ENCODE measurements at regions not wholly inside any gene's neighbourhood (a gene's known extent, or its start where the extent isn't known, plus 50 kb on each side); places are given as distances from the start of the nearest gene placed in this dataset.
A peak's percentile ranks its signal among the peaks of the same experiment; 100 is the strongest.

- no peak for DNase-seq
- intact Hi-C loops (cut with DNase I): no loop called here
Measured at GRCh38 chr12:66898700-66899469, 220.0 kb upstream of the GRIP1 start.

DNA sequence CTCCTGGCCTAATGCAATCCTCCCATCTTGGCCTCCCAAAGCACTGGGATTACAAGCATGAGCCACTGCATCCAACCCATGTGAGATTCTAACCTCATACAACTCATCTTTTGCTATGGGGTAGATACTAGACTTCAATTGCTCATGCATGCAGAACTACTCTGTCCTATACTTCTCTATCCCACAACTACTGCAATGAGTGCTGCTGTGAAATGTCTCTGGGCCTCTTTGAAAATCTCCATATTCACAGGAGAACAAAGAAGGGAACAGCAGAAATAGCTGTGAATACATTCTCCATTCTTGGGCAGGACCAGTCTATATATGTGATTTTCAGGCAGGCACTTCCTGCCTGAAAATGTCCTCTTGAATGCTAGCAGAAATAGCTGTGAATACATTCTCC is 220.7 kb upstream of the GRIP1 start:
- intact Hi-C loops (cut with DNase I): no loop called here
- no peak for DNase-seq

DNA sequence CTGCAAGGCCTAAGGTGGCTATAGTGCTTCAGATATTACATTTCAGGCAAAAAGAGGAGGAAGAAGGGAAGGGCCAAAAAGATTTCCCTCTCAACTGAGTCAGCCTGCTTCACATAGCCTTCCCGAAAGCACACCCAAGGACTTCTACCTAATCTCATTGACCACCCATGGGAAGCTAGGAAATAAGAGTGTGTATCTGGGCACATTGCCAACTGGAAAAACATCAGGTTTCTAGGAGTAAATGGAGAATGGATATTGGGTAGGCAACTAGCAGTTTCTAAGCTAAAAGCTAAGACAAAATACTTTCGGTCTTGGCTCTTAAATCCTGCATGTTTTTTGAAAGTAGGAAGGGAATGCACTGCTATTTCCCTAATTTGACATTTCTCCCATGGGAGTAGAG is 221.7 kb upstream of the GRIP1 start:
- no peak for DNase-seq
- intact Hi-C loops (cut with DNase I): no loop called here

GRCh38 chr12:66901138-66901932 is 222.5 kb upstream of the GRIP1 start:
- intact Hi-C loops (cut with DNase I): no loop called here
- DNase-seq: no peak

DNA sequence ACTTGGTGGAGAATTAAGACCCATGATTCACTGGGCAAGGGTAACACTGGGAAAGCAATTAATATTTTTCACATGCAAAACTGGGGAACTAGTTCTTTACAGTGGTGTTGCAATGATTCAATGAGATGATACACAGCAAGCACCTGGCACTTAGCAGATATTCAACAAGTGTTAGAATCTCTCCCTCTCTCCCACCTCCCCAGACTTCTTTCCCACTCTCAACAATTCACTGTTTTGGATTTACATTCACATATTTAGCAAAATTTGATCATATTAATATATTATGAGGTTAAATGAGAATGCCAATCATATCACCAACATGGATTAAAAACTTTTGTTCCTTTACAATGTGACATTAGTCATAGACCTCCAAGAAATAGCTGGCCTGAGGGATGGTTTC is 223.1 kb upstream of the GRIP1 start:
- intact Hi-C loops (cut with DNase I): no loop called here
- DNase-seq: no peak

DNA sequence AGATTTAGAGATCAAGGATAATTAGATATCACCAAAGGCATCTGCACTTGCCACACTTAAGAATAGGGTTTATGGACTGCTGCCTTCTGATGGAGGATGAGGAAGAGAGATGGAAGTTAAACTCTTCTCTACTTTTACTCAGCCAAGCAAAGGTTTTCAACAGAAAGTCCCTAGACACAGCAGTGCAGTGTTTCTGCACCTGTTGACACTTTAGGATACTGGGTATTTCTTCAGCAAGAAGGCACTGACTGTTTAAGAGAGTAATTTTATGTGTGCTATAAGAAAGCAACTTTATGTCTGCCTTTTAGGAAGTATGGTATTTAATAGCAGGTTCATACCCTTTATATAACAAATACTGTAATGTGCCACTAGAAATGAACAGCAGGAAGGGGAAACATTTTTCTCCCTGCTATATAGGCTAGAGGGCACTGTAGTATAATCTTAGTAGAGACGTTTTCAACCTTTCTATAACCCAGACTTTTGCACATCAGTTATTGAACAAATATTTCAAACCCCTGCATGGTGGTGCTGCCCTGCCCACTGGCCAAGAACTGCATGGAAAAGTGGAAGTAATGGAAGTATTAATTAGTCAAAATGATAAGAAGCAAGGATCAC is 225.0 kb upstream of the GRIP1 start:
- intact Hi-C loops (cut with DNase I): no loop called here
- no peak for DNase-seq

DNA sequence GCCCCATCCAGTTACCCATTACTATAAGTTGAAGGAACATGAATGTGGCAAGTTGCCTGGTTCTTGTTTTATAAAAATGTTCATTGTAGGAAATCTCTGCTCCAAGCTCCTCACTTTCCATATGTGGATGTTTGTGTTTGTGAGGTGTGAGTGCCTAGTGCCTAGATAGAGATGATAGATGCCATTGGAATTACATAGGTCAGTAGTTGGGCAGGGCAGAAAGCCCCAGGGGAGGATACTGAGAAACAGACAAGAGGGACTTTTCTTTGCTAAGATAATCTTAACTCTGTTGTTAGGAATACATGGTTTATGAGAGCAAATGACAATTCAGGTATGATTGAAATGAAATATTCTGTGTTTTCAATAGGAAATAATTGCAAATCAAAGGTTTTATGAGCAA is 226.3 kb upstream of the GRIP1 start:
- DNase-seq: no peak
- intact Hi-C loops (cut with DNase I): no loop called here

DNA sequence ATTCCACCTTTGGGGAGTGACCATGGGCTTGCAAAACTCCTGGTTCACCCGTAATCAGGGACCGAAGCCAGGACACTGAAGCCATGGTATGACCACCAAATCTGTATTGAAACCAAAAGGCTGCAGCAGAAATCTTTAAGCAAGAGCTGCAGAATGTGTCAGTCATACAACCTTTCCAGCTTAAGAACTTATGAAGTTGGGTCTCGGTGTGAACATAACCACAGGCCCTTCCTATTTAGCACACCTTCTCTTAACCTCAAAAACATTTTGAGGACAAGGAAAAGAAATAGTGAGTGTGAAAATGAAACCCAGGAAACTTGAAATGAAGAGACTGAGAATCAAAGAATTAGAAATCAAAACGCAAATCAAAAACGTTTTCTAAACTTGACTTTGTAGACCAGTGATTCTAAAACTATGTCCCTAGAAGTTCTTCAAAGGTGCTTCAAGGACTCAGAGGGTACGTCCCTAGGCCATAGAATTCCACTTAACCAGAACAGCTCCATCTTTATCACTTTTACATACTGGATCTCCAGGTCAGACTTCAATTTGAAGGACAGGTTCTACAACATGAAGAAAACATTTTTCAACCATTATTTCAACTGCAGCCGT is 231.6 kb upstream of the GRIP1 start:
- intact Hi-C loops (cut with DNase I): no loop called here
- no peak for DNase-seq

- intact Hi-C loops (cut with DNase I): no loop called here
- peak in 38 of 42 donors; percentile 18 to 82 (median 48) for DNase-seq
Measured at GRCh38 chr12:66915306-66915904, 236.5 kb upstream of the GRIP1 start.

GRCh38 chr12:66916189-66916588 is 237.3 kb upstream of the GRIP1 start:
- DNase-seq: peak in 2 of 42 donors; percentile 17 to 22
- intact Hi-C loops (cut with DNase I): no loop called here

GRCh38 chr12:66919466-66919865 is 240.6 kb upstream of the GRIP1 start:
- no peak for DNase-seq
- intact Hi-C loops (cut with DNase I): no loop called here

- DNase-seq: no peak
- intact Hi-C loops (cut with DNase I): no loop called here
Measured at GRCh38 chr12:66920205-66920604, 241.3 kb upstream of the GRIP1 start.

GRCh38 chr12:66921151-66921550 is 242.3 kb upstream of the GRIP1 start:
- intact Hi-C loops (cut with DNase I): no loop called here
- no peak for DNase-seq

- no peak for DNase-seq
- intact Hi-C loops (cut with DNase I): no loop called here
Measured at GRCh38 chr12:66925083-66925482, 246.2 kb upstream of the GRIP1 start.

- no peak for DNase-seq
- intact Hi-C loops (cut with DNase I): no loop called here
Measured at GRCh38 chr12:66929121-66929520, 250.2 kb upstream of the GRIP1 start.

- intact Hi-C loops (cut with DNase I): no loop called here
- DNase-seq: no peak
Measured at GRCh38 chr12:66931091-66931490, 252.2 kb upstream of the GRIP1 start.

DNA sequence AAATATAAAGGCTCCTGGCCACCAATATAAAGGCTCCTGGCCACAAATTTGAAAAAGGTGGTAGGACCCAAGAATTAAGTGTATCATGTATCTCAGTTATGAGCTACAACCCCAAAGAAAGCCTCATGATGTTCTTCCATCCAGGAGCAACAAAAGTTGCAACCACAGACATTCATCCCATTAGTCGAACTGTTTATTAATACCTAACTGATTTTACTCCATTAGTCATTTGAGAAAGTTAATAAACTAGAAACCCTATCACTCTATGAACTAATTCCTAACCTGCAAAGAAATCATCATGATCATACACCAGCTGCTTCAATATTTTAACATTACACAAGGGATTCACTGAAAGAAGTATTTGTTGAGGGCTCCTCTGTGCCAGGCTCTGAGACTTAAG is 253.2 kb upstream of the GRIP1 start:
- intact Hi-C loops (cut with DNase I): no loop called here
- DNase-seq: no peak

DNA sequence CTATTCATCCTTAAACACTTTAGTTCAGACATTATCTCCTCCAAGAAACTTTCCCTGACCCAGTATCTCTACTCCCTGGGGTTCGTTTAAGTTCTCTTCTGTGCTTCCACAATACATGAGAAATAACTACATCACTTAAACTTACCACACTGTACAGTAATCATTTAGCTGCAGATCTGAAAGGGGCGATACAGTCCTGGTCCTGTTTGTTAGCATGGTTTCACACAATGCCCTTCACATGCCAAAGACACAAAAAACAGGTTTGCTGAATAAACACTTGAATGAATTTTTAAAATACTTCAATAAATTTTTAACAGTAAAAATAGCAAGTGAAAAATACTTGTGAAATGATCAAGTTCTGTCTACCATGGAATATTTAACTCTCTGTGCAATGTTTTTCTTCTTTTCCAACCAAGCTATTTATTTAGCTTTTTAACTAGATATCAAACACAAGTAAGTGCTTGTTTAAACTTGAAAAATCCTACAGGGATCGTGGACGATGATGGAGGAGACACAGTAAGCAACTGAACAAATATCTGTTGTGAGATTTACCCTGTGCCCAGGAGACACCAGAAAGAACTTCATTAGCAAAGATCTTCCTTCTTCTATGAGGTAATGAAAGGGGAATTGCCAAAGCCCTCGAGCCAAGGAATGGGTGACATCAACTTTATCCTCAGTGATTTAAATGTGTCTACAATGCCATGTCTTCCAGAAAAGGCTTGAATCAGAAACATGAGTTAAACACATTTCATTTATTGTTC is 255.6 kb upstream of the GRIP1 start:
- intact Hi-C loops (cut with DNase I): no loop called here
- no peak for DNase-seq

DNA sequence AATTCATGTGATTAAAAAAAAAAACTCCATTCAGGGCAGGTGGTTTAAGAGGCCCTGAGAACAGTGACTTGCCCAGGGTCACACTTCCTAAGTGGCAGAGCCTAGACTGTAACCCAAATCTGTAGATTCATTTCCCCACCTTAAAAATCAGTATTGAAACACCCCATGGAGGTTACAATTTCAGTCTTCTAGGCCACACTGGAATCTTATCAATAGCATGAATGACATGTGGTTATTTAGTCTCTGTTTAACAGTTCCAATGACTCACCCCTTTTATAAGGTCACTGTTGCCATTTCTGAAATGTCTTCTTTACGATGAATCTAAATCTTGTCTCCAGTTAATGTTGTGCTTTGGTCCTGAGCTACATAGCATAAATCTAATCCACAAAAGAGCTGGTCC is 262.3 kb upstream of the GRIP1 start:
- DNase-seq: no peak
- intact Hi-C loops (cut with DNase I): no loop called here

Measured in head of caudate nucleus (tissue), 42 donors.